Kidney epithelial cell (primary cell): ENCODE measurements at regions not wholly inside any gene's neighbourhood (a gene's known extent, or its start where the extent isn't known, plus 50 kb on each side); places are given as distances from the start of the nearest gene placed in this dataset.
"Not testable (repeated sequence)": the region's sequence is repeated elsewhere in the genome, so short reads cannot be mapped to it uniquely, and the experiment has no call there.

Experiments used
- DNase-seq: peaks from one replicate; pipeline ENCODE4 v3.0.0-alpha.2; 2010; ENCODE audit warnings: low read depth
- H3K27me3 ChIP-seq: 2 replicates; pipeline ENCODE4 v1.6.0; 2011; ENCODE audit warnings: low read length; ENCODE audit not compliant: control insufficient read depth, insufficient read depth
- H3K36me3 ChIP-seq: 2 replicates; pipeline ENCODE4 v1.5.1; 2011; ENCODE audit warnings: low read length; ENCODE audit not compliant: control insufficient read depth, insufficient read depth
- H3K4me3 ChIP-seq: 2 replicates; pipeline ENCODE4 v1.5.1; 2011; ENCODE audit warnings: low read depth, mild to moderate bottlenecking, control low read depth, low read length
- CTCF ChIP-seq: IDR thresholded peaks from 2 replicates; pipeline ENCODE4 v1.5.1; 2011; ENCODE audit warnings: mild to moderate bottlenecking, moderate library complexity, low read length, control low read depth, inconsistent platforms; ENCODE audit not compliant: insufficient read depth, poor library complexity, severe bottlenecking

- no peak overlapping the region for H3K4me3 ChIP-seq
- no peaks in the 10 kb centered on the region for H3K36me3 ChIP-seq
- no peaks in the 10 kb centered on the region for H3K27me3 ChIP-seq
- DNase-seq: no peak
- TF ChIP-seq CTCF: no peak
These were observed 69.0 kb downstream of the SEPTIN7 start for GRCh38 chr7:35869810-35870209.

GRCh38 chr7:35871856-35872255 is 71.0 kb downstream of the SEPTIN7 start:
- Histone ChIP-seq H3K4me3 (no peak overlapping the region), H3K36me3 (no peaks in the 10 kb centered on the region), H3K27me3 (no peaks in the 10 kb centered on the region)
- no peak for DNase-seq
- TF ChIP-seq CTCF: no peak

- DNase-seq: no peak
- no peak for TF ChIP-seq CTCF
These were observed 74.0 kb downstream of the SEPTIN7 start for GRCh38 chr7:35874886-35875285.

GRCh38 chr7:35875292-35875691 is 74.4 kb downstream of the SEPTIN7 start:
- Histone ChIP-seq H3K4me3 (no peak overlapping the region), H3K27me3 (no peaks in the 10 kb centered on the region), H3K36me3 (no peaks in the 10 kb centered on the region)
- TF ChIP-seq CTCF: no peak
- no peak for DNase-seq

More at GRCh38 chr7:35874886-35875285, 74.0 kb downstream of the SEPTIN7 start:
- Histone ChIP-seq H3K36me3 (no peaks in the 10 kb centered on the region), H3K4me3 (no peak overlapping the region), H3K27me3 (no peaks in the 10 kb centered on the region)

GRCh38 chr7:35878351-35878750 is 77.5 kb downstream of the SEPTIN7 start:
- Histone ChIP-seq H3K27me3 (no peaks in the 10 kb centered on the region), H3K4me3 (no peak overlapping the region), H3K36me3 (no peaks in the 10 kb centered on the region)
- no peak for DNase-seq
- no peak for TF ChIP-seq CTCF

GRCh38 chr7:35887430-35887829 is 86.6 kb downstream of the SEPTIN7 start:
- H3K27me3 ChIP-seq, DNase-seq, H3K36me3 ChIP-seq, H3K4me3 ChIP-seq: not testable (repeated sequence)
